ENCODE measurements at regions not wholly inside any gene's neighbourhood (a gene's known extent, or its start where the extent isn't known, plus 50 kb on each side); places are given as distances from the start of the nearest gene placed in this dataset.

DNA sequence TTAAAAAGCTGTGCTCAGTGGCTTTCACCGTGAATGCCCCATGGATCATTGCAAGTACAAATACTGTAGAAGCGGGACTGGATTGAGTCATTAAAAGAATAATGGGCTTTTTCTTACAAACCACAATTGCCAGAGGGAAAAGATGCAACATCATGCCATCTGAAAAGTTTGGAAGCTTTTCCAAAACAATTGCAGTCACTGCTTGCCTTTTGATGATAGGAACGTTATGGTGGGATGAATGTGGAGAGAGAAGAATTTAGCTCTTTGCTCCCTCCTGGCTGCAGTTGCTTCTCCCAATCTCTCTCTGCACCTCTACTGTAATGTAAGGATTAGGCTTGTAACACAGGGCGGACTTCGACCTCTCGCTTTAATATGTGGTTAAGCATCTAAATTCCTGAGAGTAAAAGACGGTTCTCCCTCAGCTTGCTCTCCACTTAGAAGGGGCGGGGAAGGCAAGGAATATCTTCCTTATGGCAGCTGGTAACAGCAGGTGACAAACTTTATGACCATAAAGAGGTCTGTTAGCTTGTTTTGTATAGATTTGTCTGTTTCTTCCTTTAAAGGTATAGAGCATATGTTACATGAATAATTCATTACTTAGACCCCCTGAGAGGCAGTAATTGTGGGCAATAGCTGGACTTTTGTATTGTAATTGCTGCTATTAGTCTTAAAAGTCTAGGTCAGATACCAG, 376.1 kb downstream of the UTRN start (continued):
- TF ChIP-seq, protein P1, sequence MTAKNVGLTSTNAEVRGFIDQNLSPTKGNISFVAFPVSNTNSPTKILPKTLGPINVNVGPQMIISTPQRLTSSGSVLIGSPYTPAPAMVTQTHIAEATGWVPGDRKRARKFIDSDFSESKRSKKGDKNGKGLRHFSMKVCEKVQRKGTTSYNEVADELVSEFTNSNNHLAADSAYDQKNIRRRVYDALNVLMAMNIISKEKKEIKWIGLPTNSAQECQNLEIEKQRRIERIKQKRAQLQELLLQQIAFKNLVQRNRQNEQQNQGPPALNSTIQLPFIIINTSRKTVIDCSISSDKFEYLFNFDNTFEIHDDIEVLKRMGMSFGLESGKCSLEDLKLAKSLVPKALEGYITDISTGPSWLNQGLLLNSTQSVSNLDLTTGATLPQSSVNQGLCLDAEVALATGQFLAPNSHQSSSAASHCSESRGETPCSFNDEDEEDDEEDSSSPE (CRISPR knock-in tag; IDR thresholded peaks at IDR 0.05), result no peak
- TF ChIP-seq, protein P2, sequence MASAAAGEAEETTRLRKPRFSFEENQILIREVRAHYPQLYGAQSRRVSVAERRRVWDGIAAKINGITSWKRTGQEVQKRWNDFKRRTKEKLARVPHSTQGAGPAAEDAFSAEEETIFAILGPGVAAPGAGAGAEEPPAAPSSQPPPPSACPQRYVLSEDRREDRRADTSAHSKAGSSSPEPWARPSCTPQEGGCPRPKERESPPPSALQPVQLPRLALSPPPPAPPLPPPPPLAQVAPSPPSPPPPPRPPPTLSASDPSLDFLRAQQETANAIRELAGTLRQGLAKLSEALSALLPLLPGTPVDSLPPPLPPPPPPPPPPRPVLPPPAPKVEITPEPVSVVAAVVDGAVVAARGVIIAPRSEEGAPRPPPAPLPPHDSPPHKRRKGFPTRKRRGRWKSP (CRISPR knock-in tag; IDR thresholded peaks at IDR 0.05), result no peak
- TF ChIP-seq ATF7-NPFF (CRISPR knock-in tag; IDR thresholded peaks at IDR 0.05; ENCODE audit: low read depth), result no peak
- TF ChIP-seq FOXJ3 (CRISPR knock-in tag; IDR thresholded peaks at IDR 0.05; ENCODE audit: borderline replicate concordance), result peak; percentile 50; the same call in 1 of the 2 replicates
- TF ChIP-seq REXO4 (CRISPR knock-in tag; IDR thresholded peaks at IDR 0.05; ENCODE audit: borderline replicate concordance), result no peak
- TF ChIP-seq ZFP1 (CRISPR knock-in tag; IDR thresholded peaks at IDR 0.05), result no peak
- TF ChIP-seq CEBPG (CRISPR knock-in tag; IDR thresholded peaks at IDR 0.05), result peak; percentile 40; the same call in 1 of the 2 replicates
- no peak for TF ChIP-seq RFX5 (IDR thresholded peaks at IDR 0.05; ENCODE audit: low read depth, low read length)
- no peak for TF ChIP-seq MYC (CRISPR knock-in tag; IDR thresholded peaks at IDR 0.05; ENCODE audit: borderline replicate concordance)
- TF ChIP-seq ZNF207 (IDR thresholded peaks at IDR 0.05; ENCODE audit: borderline replicate concordance), result no peak
- TF ChIP-seq PAF1 (CRISPR knock-in tag; IDR thresholded peaks at IDR 0.05), result no peak
- TF ChIP-seq SOX6 (IDR thresholded peaks at IDR 0.05), result no peak
- peak; percentile 70; the same call in 1 of the 2 replicates for TF ChIP-seq SOX6 (CRISPR knock-in tag; IDR thresholded peaks at IDR 0.05)
- no peak for TF ChIP-seq ZNF256 (CRISPR knock-in tag; conservative IDR thresholded peaks at IDR 0.05)
- TF ChIP-seq TIGD3 (CRISPR knock-in tag; IDR thresholded peaks at IDR 0.05; ENCODE audit: borderline replicate concordance), result no peak
- 0 out of 2 replicates have a peak, but pooled peaks have one; percentile 51 for TF ChIP-seq ZNF644 (CRISPR knock-in tag; IDR thresholded peaks at IDR 0.05; ENCODE audit: low read depth)
- TF ChIP-seq TBX2 (CRISPR knock-in tag; IDR thresholded peaks at IDR 0.05; ENCODE audit: borderline replicate concordance), result no peak
- no peak for TF ChIP-seq ZNF451 (CRISPR knock-in tag; IDR thresholded peaks at IDR 0.05)
- TF ChIP-seq PRPF4 (IDR thresholded peaks at IDR 0.05; ENCODE audit: low read depth, low read length, poor library complexity, severe bottlenecking), result no peak
- peak; percentile 83 for TF ChIP-seq TEAD3 (CRISPR knock-in tag; optimal IDR thresholded peaks at IDR 0.05; ENCODE audit: borderline replicate concordance)
- TF ChIP-seq ARNT2 (CRISPR knock-in tag; IDR thresholded peaks at IDR 0.05; ENCODE audit: low read depth), result 0 out of 2 replicates have a peak, but pooled peaks have one; percentile 55
- TF ChIP-seq ZNF343 (CRISPR knock-in tag; IDR thresholded peaks at IDR 0.05), result no peak
- TF ChIP-seq RORA (CRISPR knock-in tag; IDR thresholded peaks at IDR 0.05), result no peak
- peak; percentile 27; the same call in 1 of the 2 replicates for TF ChIP-seq CREM (IDR thresholded peaks at IDR 0.05)
- TF ChIP-seq CREM (CRISPR knock-in tag; IDR thresholded peaks at IDR 0.05), result no peak
- no peak for TF ChIP-seq ZNF354B (CRISPR knock-in tag; IDR thresholded peaks at IDR 0.05)
- peak in 1 of 2 experiments; percentile 67; a peak in 1 of 4 replicates for TF ChIP-seq EP300 (IDR thresholded peaks at IDR 0.05; ENCODE audit: low read depth in 2 of 2, low read length in 2 of 2)
- peak; percentile 58 for TF ChIP-seq EP300 (CRISPR knock-in tag; IDR thresholded peaks at IDR 0.05; ENCODE audit: borderline replicate concordance)
- no peak for TF ChIP-seq GABPA (IDR thresholded peaks at IDR 0.05; ENCODE audit: low read depth, low read length)
- no peak for TF ChIP-seq GABPA (CRISPR knock-in tag; IDR thresholded peaks at IDR 0.05; ENCODE audit: low read depth)

All from HepG2 (cell line).